ENCODE measurements at regions not wholly inside any gene's neighbourhood (a gene's known extent, or its start where the extent isn't known, plus 50 kb on each side); places are given as distances from the start of the nearest gene placed in this dataset.

- DNase-seq (ENCODE audit: low spot score), result no peak
Observed at GRCh38 chr18:56083523-56084287, 495.7 kb upstream of the TCF4 start.

GRCh38 chr18:56083097-56083521, 495.1 kb upstream of the TCF4 start:
- DNase-seq (ENCODE audit: low spot score), result peak; percentile 90

GRCh38 chr18:56076723-56077122, 488.7 kb upstream of the TCF4 start:
- no peak for DNase-seq (ENCODE audit: low spot score)

- DNase-seq (ENCODE audit: low spot score), result no peak
Observed at GRCh38 chr18:56068701-56069100, 480.7 kb upstream of the TCF4 start.

GRCh38 chr18:56067969-56068671, 480.1 kb upstream of the TCF4 start:
- peak; percentile 78 for DNase-seq (ENCODE audit: low spot score)

- DNase-seq (ENCODE audit: low spot score), result no peak
Observed at GRCh38 chr18:56067214-56067894, 479.4 kb upstream of the TCF4 start.

- DNase-seq (ENCODE audit: low spot score), result no peak
Observed at GRCh38 chr18:56066524-56067213, 478.7 kb upstream of the TCF4 start.

GRCh38 chr18:56065086-56065485, 477.1 kb upstream of the TCF4 start:
- no peak for DNase-seq (ENCODE audit: low spot score)

- DNase-seq (ENCODE audit: low spot score), result no peak
Observed at GRCh38 chr18:56062931-56063330, 474.9 kb upstream of the TCF4 start.

- no peak for DNase-seq (ENCODE audit: low spot score)
Observed at GRCh38 chr18:56060967-56061541, 473.1 kb upstream of the TCF4 start.

- DNase-seq (ENCODE audit: low spot score), result no peak
Observed at GRCh38 chr18:56052202-56052601, 464.2 kb upstream of the TCF4 start.

GRCh38 chr18:56044239-56044638, 456.2 kb upstream of the TCF4 start:
- DNase-seq (ENCODE audit: low spot score), result no peak

GRCh38 chr18:56043641-56044061, 455.7 kb upstream of the TCF4 start:
- DNase-seq (ENCODE audit: low spot score), result no peak

- DNase-seq (ENCODE audit: low spot score), result no peak
Observed at GRCh38 chr18:56042915-56043536, 455.0 kb upstream of the TCF4 start.

GRCh38 chr18:56038171-56039030, 450.4 kb upstream of the TCF4 start:
- DNase-seq (ENCODE audit: low spot score), result no peak

- DNase-seq (ENCODE audit: low spot score), result no peak
Observed at GRCh38 chr18:56036741-56037140, 448.7 kb upstream of the TCF4 start.

GRCh38 chr18:56035546-56035945, 447.6 kb upstream of the TCF4 start:
- DNase-seq (ENCODE audit: low spot score), result no peak

GRCh38 chr18:56034949-56035348, 447.0 kb upstream of the TCF4 start:
- no peak for DNase-seq (ENCODE audit: low spot score)

- DNase-seq (ENCODE audit: low spot score), result no peak
Observed at GRCh38 chr18:56030060-56030459, 442.1 kb upstream of the TCF4 start.

GRCh38 chr18:56028514-56028913, 440.5 kb upstream of the TCF4 start:
- DNase-seq (ENCODE audit: low spot score), result no peak

- DNase-seq (ENCODE audit: low spot score), result no peak
Observed at GRCh38 chr18:56026509-56026908, 438.5 kb upstream of the TCF4 start.
